NCI-H69 (cell line): ENCODE measurements at regions not wholly inside any gene's neighbourhood (a gene's known extent, or its start where the extent isn't known, plus 50 kb on each side); places are given as distances from the start of the nearest gene placed in this dataset.

Experiments
- DNase-seq: peaks from one replicate; lab custom pipeline; 2025; lab: John Stamatoyannopoulos, UW

DNA sequence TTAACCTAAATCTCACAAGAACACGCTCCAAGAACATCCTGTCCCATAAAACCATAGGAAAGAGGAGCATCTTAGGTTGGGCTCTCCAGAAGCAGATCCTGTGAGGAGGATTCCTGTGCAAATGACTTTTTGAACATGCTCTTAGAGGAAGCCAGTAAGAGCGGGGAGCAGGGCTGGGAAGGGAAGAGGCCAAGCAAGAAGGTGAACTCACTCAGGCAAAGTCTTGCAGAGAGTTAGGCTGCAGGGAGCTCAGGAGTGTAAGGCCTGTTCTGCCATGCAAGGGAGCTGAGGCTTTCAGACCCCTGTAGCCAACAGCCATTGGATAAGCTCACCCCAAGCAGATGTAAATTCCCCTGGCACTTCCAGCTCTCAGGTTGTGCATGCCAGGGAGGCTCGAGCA is 63.6 kb upstream of the LY86 start:
- DNase-seq: no peak

DNA sequence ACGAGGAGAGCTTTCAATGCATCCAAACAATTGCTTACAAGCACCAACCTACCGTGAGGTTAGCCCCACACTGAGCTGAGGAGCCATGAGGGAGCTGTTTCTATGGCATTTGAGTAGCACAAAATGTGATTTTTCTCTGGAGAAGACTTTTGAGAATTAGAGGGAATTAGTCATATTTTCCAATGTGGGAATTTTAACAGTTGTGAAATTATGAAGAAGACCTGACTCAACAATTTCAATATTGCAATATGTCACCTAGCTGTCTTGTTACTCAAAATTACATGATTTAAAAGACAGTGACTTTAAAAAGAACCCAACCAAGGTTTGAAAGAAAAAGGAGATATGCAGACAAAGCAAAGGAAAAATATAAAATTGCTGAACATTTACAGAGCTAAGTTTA is 62.6 kb upstream of the LY86 start:
- no peak for DNase-seq

DNA sequence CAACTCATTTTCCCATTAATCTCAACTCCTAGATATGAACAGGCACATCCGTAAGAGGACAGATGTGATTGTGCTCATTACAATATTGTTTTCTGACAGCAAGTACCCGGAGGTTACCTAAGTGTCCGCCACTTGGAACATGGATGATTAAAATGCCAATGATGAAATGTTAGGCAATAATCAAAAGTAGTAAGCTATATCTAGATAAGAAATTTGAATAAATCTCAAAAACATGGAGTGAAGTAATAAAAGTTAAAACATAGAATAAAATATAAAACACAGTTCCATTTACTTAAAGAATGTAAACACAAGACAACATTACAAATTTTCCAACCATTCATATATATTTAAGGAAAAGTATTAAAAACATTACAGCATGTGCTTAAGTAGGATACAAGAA is 59.2 kb upstream of the LY86 start:
- no peak for DNase-seq

DNA sequence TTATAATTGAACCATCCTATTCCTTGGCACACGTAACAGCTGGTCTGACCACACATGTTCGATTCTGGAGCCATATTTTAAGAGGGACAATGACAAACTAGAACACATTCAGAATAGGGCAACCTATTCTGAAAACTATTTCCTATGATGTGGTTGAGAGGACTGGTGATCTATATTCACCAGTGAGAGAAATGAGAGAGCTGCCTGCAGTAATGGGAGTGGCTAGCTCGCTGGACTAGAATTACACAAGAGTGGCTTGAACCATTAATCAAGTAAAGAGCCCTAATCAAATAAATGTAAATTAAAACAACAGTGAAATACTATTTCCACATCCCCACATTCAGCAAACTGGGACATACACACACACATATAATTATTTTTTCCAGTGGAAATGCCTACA is 55.3 kb upstream of the LY86 start:
- no peak for DNase-seq

DNA sequence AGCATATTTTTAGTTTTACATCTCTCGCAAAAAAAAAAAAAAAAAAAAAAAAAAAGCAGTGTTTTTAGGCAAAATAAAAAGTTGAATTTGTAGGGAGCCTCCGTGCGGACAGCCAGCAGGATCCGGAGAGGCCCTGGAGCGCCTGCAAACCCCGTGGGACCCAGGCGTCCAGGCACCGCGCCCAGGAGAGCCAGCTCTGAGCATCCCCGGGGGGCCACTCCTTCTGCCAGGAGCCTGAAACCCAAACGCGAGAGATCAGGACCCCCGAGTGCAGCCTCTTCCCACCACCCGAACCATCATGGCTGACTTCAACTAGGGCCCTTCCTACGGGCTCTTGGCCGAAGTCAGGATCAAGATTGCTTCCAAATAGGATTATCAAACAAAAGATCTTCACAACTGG is 54.1 kb upstream of the LY86 start:
- no peak for DNase-seq

DNA sequence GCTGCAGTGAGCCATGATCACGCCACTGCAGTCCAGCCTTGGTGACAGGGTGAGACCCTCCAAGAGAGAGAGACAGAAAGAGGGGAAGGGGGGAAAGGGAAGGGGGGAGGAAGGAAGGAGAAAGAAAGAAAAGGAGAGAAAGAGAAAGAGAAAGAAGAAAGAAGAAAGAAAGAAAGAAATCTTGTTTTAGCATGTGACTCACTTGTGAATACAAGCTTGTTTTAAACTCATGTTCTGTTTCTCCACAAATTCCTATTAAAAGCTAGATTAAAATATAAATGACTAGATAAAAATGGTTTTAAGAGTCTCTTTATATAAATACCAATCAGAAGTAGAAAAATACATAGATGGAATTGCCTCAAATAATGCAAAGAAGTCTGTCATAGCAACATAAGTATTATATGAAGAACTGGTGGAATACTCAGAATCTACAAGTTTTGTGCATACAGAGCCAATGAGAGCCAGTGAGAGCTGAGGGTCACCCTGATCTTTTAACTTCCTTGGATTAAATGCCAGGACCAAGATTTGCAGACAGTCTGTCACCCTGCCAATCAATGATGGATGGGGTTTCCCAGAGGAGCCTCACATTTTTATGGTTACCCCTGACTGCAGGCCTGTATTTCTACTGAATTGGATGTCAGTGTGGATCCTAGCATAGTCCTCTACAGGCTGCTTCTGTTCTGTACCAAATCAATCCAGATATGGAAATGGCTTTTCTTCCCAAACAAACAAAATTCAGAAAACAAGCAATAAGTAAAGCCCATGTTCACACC is 50.8 kb upstream of the LY86 start:
- DNase-seq: no peak

DNA sequence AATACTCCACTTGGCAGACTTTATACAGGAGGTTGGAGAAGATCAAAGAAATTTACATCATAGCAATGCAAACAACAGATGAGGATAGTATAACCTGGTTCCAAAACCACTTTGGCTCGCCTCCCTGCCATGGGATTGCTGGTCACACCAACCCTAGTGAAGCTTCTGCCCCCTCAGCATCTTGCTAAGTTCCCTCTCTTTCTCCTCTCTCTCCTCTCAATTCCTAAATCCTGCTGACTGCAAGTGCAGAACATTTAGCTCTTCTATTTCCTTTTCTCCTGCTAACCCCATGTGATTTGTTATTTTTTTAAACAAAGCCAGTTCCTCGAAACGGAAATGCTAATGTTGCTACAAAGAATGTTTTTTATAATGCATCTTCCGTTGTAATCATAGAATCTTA is 50.3 kb upstream of the LY86 start:
- DNase-seq: no peak
